GM19397 (cell line): ENCODE measurements at regions not wholly inside any gene's neighbourhood (a gene's known extent, or its start where the extent isn't known, plus 50 kb on each side); places are given as distances from the start of the nearest gene placed in this dataset.
"Not testable (repeated sequence)": the region's sequence is repeated elsewhere in the genome, so short reads cannot be mapped to it uniquely, and the experiment has no call there.

Experiments
- ATAC-seq: cut with Tn5 transposase; IDR thresholded peaks from one replicate; pipeline ENCODE4 v1.9.1; 2021; ENCODE audit warnings: mild to moderate bottlenecking, moderate library complexity; ENCODE audit not compliant: unreplicated experiment

GRCh38 chr3:152148579-152148978 lies 120.2 kb upstream of the MBNL1 start:
- ATAC-seq, result no peak

- no peak for ATAC-seq
Observed at GRCh38 chr3:152149832-152150231, 118.9 kb upstream of the MBNL1 start.

DNA sequence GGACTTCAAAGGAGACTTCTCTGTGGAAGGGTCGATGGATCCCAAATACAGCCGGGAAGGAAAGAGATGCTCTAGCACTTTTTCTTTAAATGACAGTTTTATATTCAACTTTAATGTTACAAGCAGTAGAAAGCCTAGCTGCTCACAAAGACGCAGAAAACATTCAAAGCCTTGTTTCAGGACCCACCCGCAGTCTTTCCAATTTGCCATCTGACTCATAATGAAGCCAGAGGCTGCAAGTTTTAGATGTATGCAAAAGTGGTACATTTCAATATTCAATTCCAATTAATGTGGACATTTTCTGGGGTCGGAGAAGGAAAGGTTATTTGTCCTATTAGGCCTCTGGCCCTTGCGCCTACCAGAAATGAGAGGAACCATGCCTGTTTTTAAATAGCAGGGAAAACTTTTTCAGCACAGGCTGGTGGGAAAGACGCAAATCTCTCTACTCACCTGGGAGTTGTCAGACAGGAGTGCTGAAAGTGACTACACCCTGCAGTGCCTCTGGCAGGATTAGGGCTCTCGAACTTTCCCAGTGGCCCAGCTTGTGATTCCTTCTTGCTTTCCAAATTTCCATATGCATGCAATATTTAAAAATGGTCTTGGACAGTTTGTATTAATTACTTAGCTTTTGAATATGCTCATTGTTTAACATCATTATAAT lies 117.4 kb upstream of the MBNL1 start:
- ATAC-seq, result no peak

DNA sequence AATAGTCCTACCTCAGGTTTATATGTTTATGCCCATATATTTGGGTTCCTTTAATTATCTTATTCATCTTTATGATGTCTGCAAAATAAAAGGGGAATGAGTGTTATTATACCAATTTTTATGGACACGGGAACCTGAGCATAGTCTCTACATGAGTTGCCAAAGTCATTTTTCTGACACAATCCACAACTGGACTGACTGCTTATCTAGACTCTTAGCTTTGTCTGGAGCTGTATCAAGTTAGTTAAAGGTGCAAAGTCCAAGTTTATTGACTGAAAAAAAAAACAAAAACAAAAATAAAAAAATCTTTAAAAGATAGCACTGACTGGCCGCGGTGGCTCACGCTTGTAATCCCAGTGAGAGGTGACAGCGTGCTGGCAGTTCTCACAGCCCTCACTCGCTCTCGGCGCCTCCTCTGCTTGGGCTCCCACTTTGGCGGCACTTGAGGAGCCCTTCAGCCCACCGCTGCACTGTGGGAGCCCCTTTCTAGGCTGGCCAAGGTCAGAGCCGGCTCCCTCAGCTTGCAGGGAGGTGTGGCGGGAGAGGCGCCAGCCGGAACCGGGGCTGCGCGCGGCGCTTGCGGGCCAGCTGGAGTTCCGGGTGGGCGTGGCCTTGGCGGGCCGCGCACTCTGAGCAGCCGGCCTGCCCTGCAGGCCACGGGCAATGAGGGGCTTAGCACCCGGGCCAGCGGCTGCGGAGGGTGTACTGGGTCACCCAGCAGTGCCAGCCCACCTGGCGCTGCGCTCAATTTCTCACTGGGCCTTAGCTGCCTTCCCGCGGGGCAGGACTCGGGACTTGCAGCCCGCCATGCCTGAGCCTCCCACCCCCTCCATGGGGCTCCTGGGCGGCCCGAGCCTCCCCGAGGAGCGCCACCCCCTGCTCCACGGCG lies 116.6 kb upstream of the MBNL1 start:
- not testable (repeated sequence) for ATAC-seq

DNA sequence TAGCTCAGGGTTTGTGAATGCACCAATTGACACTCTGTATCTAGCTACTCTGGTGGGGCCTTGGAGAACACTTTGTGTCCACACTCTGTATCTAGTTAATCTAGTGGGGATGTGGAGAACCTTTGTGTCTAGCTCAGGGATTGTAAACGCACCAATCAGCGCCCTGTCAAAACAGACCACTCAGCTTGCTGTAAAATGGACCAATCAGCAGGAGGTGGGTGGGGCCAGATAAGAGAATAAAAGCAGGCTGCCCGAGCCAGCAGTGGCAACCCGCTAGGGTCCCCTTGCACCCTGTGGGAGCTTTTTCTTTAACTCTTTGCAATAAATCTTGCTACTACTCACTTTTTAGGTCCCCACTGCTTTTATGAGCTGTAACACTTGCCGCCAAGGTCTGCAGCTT lies 115.6 kb upstream of the MBNL1 start:
- not testable (repeated sequence) for ATAC-seq

DNA sequence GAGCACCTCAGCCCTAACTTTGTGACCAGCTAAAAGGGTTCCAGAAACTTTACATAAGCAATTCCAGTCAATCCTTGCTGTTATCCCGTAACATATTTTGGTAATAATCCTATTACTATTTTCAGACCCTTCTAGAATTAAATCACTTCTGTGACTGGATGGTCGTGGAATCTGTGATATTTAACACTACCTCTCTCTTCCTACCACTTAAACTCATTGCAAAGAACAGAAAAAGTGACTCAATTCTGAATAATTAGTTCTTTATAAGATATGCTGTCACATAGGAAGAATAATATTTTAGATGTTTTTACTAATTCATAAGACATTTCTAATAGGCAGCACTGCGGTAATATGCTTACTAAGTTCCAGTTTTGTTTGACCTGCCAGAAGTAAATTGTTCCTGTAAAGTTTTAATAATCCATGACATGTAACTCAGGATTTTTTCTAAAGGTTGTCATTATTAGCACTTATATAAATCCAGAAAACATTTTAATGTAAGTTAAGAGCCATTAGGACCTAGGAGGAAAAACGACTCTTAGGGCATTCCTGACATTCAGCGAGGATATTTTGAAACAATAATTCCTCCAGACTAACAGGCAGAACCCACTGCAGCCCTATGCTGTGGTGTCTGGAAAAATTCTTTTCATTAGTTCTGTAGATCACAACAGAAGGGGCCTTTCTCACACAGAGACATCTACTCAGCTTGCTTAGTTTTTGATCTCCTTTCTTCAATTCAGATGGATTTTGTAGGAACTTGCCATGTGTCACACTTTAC lies 113.3 kb upstream of the MBNL1 start:
- ATAC-seq, result no peak

DNA sequence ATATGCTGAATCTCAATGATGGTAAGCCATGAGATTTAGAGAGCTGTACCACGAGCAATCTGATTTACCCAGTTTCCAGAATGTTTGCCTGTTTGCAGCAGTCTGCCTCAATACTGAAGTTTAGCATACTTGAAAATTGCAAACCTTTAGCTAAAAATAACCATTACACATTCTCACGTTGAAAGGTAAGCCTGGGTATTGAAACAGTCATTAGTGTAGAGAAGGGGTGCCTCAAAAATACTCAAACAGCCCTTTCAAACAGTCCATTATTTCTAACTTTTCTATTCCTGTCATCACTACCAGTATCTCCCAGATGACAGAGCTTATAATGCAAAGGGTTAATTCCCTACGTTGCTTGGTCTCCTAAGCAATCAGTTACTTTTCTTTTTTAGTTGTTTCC lies 111.8 kb upstream of the MBNL1 start:
- no peak for ATAC-seq

DNA sequence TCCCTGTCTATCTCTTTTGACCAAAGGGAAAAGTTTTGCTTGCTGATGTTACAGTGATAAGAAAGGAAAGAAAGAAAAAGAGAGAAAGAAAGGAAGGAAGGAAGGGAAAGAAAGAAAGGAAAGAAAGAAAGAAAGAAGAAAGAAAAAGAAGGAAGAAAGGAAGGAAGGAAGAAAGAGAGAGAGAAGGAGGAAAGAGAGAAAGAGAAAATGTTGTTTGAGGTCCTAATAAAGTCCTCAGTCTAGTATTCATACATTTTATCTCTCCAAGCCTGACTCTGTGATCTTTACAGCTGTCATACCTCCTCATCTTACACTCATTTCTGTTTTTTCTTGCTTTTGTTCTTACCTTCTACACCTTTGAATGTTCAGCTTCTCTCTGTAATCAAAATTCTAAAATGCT lies 111.4 kb upstream of the MBNL1 start:
- no peak for ATAC-seq

- ATAC-seq, result no peak
Observed at GRCh38 chr3:152159328-152159727, 109.4 kb upstream of the MBNL1 start.

- no peak for ATAC-seq
Observed at GRCh38 chr3:152160350-152161011, 108.2 kb upstream of the MBNL1 start.

- no peak for ATAC-seq
Observed at GRCh38 chr3:152172460-152172859, 96.3 kb upstream of the MBNL1 start.

DNA sequence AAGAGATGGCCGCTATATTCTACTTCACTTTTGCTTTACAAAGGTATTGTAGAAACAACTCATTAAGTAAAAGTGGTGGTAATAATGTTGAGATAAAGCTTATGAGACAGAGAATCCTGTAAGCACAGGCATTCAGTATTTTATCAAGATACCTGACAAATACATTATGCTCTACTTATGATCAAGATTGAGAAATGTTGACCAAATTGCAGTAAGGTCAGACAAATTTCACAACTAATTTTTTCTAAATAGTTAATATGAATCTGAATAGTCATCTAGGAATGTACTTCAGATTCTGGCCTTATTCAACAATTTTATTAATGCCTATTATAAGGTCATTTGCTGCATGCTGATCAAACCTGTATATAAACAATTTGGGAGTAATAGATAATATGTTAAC lies 95.1 kb upstream of the MBNL1 start:
- ATAC-seq, result no peak

GRCh38 chr3:152174876-152175527 lies 93.7 kb upstream of the MBNL1 start:
- no peak for ATAC-seq

GRCh38 chr3:152175528-152175889 lies 93.2 kb upstream of the MBNL1 start:
- ATAC-seq, result no peak

- ATAC-seq, result no peak
Observed at GRCh38 chr3:152176241-152176640, 92.5 kb upstream of the MBNL1 start.

GRCh38 chr3:152176998-152177397 lies 91.7 kb upstream of the MBNL1 start:
- ATAC-seq, result no peak

GRCh38 chr3:152177757-152178156 lies 91.0 kb upstream of the MBNL1 start:
- peak; percentile 93 for ATAC-seq

DNA sequence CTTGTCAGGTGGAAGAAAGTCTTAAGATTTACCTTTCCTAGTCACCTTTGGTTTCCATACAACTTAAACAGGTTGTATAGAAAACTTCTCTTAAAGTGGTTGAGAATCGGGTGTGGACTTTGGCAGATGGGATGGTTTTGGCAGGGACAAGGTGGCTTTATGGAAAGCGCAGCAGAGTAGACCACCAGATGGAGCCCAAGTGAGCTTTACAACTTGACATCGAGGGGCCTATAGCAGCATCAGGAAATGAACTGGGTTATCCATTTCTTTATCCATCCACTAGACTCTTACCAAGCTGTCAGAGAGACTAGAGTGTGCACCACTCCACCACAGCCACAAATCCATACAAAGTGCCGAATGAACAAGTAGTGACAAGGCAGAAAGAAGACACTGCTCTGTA lies 85.3 kb upstream of the MBNL1 start:
- ATAC-seq, result no peak

DNA sequence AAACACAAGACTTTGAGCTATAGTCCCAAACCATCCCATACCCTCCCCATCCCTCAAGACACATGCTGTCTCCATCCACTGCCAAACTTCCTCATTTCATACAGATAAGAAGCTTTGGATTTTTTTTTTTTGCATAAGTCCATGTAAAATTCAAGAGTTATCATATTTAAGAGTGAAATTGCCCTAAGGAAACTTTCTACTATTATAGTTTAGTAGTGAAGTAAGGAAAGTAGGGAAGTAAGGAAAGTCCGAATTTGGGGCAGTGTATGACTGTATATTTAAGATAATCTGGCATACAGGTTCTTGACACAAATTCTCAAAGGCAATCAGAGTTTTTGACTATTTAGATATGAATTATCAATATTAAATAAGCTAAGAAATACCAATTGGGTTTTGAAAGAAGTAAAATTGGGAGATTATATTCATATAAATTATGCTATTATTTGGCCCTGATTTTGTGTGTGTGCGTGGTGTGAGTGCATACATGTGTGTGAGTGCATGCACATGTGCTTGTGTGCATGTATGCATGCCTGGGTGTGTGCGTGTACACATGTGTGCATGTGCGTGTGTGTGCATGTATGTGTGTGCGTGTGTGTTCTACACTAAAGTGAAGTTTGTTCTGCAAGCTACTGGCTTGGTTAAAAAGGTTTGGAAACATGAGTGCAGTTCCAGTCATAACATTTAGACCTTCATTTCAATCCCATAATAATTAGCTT lies 83.6 kb upstream of the MBNL1 start:
- no peak for ATAC-seq
